ENCODE measurements at regions not wholly inside any gene's neighbourhood (a gene's known extent, or its start where the extent isn't known, plus 50 kb on each side); places are given as distances from the start of the nearest gene placed in this dataset.
"Not testable (repeated sequence)": the region's sequence is repeated elsewhere in the genome, so short reads cannot be mapped to it uniquely, and the experiment has no call there.

GRCh38 chr2:41329040-41329439 is 718.8 kb upstream of the PKDCC start:
- no peak for TF ChIP-seq CTCF (conservative IDR thresholded peaks at IDR 0.05; ENCODE audit: low read depth, low read length)
- no peak for DNase-seq (ENCODE audit: low read depth)

GRCh38 chr2:41334159-41334558 is 713.7 kb upstream of the PKDCC start:
- no peak for DNase-seq (ENCODE audit: low read depth)
- TF ChIP-seq CTCF (conservative IDR thresholded peaks at IDR 0.05; ENCODE audit: low read depth, low read length) = no peak
- no peak overlapping the region for H3K4me3 ChIP-seq (ENCODE audit: low read length)

More at GRCh38 chr2:41329040-41329439, 718.8 kb upstream of the PKDCC start:
- H3K4me3 ChIP-seq (ENCODE audit: low read length) = no peak overlapping the region

GRCh38 chr2:41335573-41335972 is 712.2 kb upstream of the PKDCC start:
- H3K4me3 ChIP-seq (ENCODE audit: low read length); DNase-seq (ENCODE audit: low read depth): not testable (repeated sequence)

- DNase-seq (ENCODE audit: low read depth) = no peak
- no peak for TF ChIP-seq CTCF (conservative IDR thresholded peaks at IDR 0.05; ENCODE audit: low read depth, low read length)
- no peak overlapping the region for H3K4me3 ChIP-seq (ENCODE audit: low read length)
These were observed 709.9 kb upstream of the PKDCC start for GRCh38 chr2:41337956-41338355.

GRCh38 chr2:41344529-41344928 is 703.3 kb upstream of the PKDCC start:
- no peak for DNase-seq (ENCODE audit: low read depth)
- no peak for TF ChIP-seq CTCF (conservative IDR thresholded peaks at IDR 0.05; ENCODE audit: low read depth, low read length)
- no peak overlapping the region for H3K4me3 ChIP-seq (ENCODE audit: low read length)

GRCh38 chr2:41353060-41353459 is 694.8 kb upstream of the PKDCC start:
- no peak for TF ChIP-seq CTCF (conservative IDR thresholded peaks at IDR 0.05; ENCODE audit: low read depth, low read length)
- no peak overlapping the region for H3K4me3 ChIP-seq (ENCODE audit: low read length)
- no peak for DNase-seq (ENCODE audit: low read depth)

GRCh38 chr2:41355794-41356193 is 692.0 kb upstream of the PKDCC start:
- TF ChIP-seq CTCF (conservative IDR thresholded peaks at IDR 0.05; ENCODE audit: low read depth, low read length) = no peak
- DNase-seq (ENCODE audit: low read depth) = no peak

GRCh38 chr2:41364842-41365241 is 683.0 kb upstream of the PKDCC start:
- no peak for TF ChIP-seq CTCF (conservative IDR thresholded peaks at IDR 0.05; ENCODE audit: low read depth, low read length)
- DNase-seq (ENCODE audit: low read depth) = no peak
- no peak overlapping the region for H3K4me3 ChIP-seq (ENCODE audit: low read length)

More at GRCh38 chr2:41355794-41356193, 692.0 kb upstream of the PKDCC start:
- no peak overlapping the region for H3K4me3 ChIP-seq (ENCODE audit: low read length)

Measured in retinal pigment epithelial cell (primary cell).